ENCODE measurements at regions not wholly inside any gene's neighbourhood (a gene's known extent, or its start where the extent isn't known, plus 50 kb on each side); places are given as distances from the start of the nearest gene placed in this dataset.

- no peak for DNase-seq
These were observed 477.7 kb downstream of the BTBD3 start for GRCh38 chr20:12395353-12395752.

- DNase-seq: no peak
These were observed 478.1 kb downstream of the BTBD3 start for GRCh38 chr20:12395760-12396159.

GRCh38 chr20:12399110-12399836 lies 481.6 kb downstream of the BTBD3 start:
- no peak for DNase-seq

- no peak for DNase-seq
These were observed 487.2 kb downstream of the BTBD3 start for GRCh38 chr20:12404941-12405340.

GRCh38 chr20:12406978-12407377 lies 489.3 kb downstream of the BTBD3 start:
- DNase-seq: no peak

GRCh38 chr20:12409501-12409900 lies 491.8 kb downstream of the BTBD3 start:
- no peak for DNase-seq

- DNase-seq: no peak
These were observed 493.1 kb downstream of the BTBD3 start for GRCh38 chr20:12410783-12411182.

- DNase-seq: no peak
These were observed 493.7 kb downstream of the BTBD3 start for GRCh38 chr20:12411246-12411940.

GRCh38 chr20:12413116-12413515 lies 495.4 kb downstream of the BTBD3 start:
- no peak for DNase-seq

- DNase-seq: no peak
These were observed 497.0 kb downstream of the BTBD3 start for GRCh38 chr20:12414446-12415274.

GRCh38 chr20:12416281-12416680 lies 498.6 kb downstream of the BTBD3 start:
- DNase-seq: no peak

- no peak for DNase-seq
These were observed 516.0 kb downstream of the BTBD3 start for GRCh38 chr20:12433724-12434123.

- DNase-seq: no peak
These were observed 517.0 kb downstream of the BTBD3 start for GRCh38 chr20:12434672-12435071.

- no peak for DNase-seq
These were observed 517.6 kb downstream of the BTBD3 start for GRCh38 chr20:12435268-12435667.

GRCh38 chr20:12453711-12454110 lies 536.0 kb downstream of the BTBD3 start:
- no peak for DNase-seq

GRCh38 chr20:12455148-12455547 lies 537.5 kb downstream of the BTBD3 start:
- no peak for DNase-seq

- DNase-seq: no peak
These were observed 540.5 kb downstream of the BTBD3 start for GRCh38 chr20:12458241-12458640.

- no peak for DNase-seq
These were observed 544.7 kb upstream of the SPTLC3 start for GRCh38 chr20:12464036-12464435.

GRCh38 chr20:12466915-12467314 lies 541.9 kb upstream of the SPTLC3 start:
- no peak for DNase-seq

GRCh38 chr20:12467758-12468157 lies 541.0 kb upstream of the SPTLC3 start:
- DNase-seq: no peak

GRCh38 chr20:12482661-12483060 lies 526.1 kb upstream of the SPTLC3 start:
- DNase-seq: no peak

- no peak for DNase-seq
These were observed 506.3 kb upstream of the SPTLC3 start for GRCh38 chr20:12502443-12502842.

- no peak for DNase-seq
These were observed 504.0 kb upstream of the SPTLC3 start for GRCh38 chr20:12504779-12505178.

- DNase-seq: no peak
These were observed 497.3 kb upstream of the SPTLC3 start for GRCh38 chr20:12511499-12511898.

Data from stimulated activated CD4-positive, alpha-beta T cell treated with anti-CD3 and anti-CD28 coated beads, Interleukin-4, amount 100 ng/mL, for 24 hours (primary cell).